ENCODE measurements at regions not wholly inside any gene's neighbourhood (a gene's known extent, or its start where the extent isn't known, plus 50 kb on each side); places are given as distances from the start of the nearest gene placed in this dataset.

GRCh38 chr16:86751076-86752030, 173.0 kb downstream of the FOXL1 start:
- DNase-seq = no peak

- no peak for DNase-seq
Measured at GRCh38 chr16:86752582-86753175, 174.3 kb downstream of the FOXL1 start.

GRCh38 chr16:86753399-86753798, 175.1 kb downstream of the FOXL1 start:
- DNase-seq = no peak

GRCh38 chr16:86755571-86756006, 177.2 kb downstream of the FOXL1 start:
- DNase-seq = no peak

- no peak for DNase-seq
Measured at GRCh38 chr16:86756882-86757703, 178.7 kb downstream of the FOXL1 start.

- no peak for DNase-seq
Measured at GRCh38 chr16:86757704-86758040, 179.3 kb downstream of the FOXL1 start.

GRCh38 chr16:86758932-86759331, 180.6 kb downstream of the FOXL1 start:
- DNase-seq = no peak

GRCh38 chr16:86761111-86762031, 183.0 kb downstream of the FOXL1 start:
- DNase-seq = peak; percentile 27

- DNase-seq = no peak
Measured at GRCh38 chr16:86762095-86762494, 183.7 kb downstream of the FOXL1 start.

GRCh38 chr16:86763819-86764218, 185.5 kb downstream of the FOXL1 start:
- DNase-seq = no peak

- no peak for DNase-seq
Measured at GRCh38 chr16:86764551-86764950, 186.2 kb downstream of the FOXL1 start.

GRCh38 chr16:86765389-86766026, 187.2 kb downstream of the FOXL1 start:
- DNase-seq = no peak

GRCh38 chr16:86766700-86767099, 188.4 kb downstream of the FOXL1 start:
- DNase-seq = no peak

- no peak for DNase-seq
Measured at GRCh38 chr16:86768228-86768791, 190.0 kb downstream of the FOXL1 start.

GRCh38 chr16:86768999-86769398, 190.7 kb downstream of the FOXL1 start:
- DNase-seq = no peak

GRCh38 chr16:86771506-86772460, 193.4 kb downstream of the FOXL1 start:
- DNase-seq = no peak

GRCh38 chr16:86772671-86773353, 194.5 kb downstream of the FOXL1 start:
- DNase-seq = no peak

GRCh38 chr16:86773354-86773715, 195.0 kb downstream of the FOXL1 start:
- DNase-seq = no peak

GRCh38 chr16:86774931-86775330, 196.6 kb downstream of the FOXL1 start:
- no peak for DNase-seq

- DNase-seq = peak; percentile 81
Measured at GRCh38 chr16:86775511-86775921, 197.2 kb downstream of the FOXL1 start.
